AG04450 (cell line): ENCODE measurements at regions not wholly inside any gene's neighbourhood (a gene's known extent, or its start where the extent isn't known, plus 50 kb on each side); places are given as distances from the start of the nearest gene placed in this dataset.

Source experiments
- CTCF ChIA-PET: fragments of 300-600, 350-600 bp; formaldehyde crosslinking; extraction: SDS; loops from one replicate; lab custom pipeline; 2022; ENCODE audit warnings: antibody characterized with exemption, inconsistent platforms; lab: Charles Lee
- POLR2A ChIA-PET: fragments of 350-600 bp; formaldehyde crosslinking; extraction: SDS; loops from one replicate; lab custom pipeline; 2021; ENCODE audit warnings: antibody characterized with exemption, inconsistent platforms; lab: Yijun Ruan, JAX
- DNase-seq: peaks from one replicate; pipeline ENCODE4 v3.0.0-alpha.2; 2011; ENCODE audit warnings: low read depth, low spot score
- H3K27ac ChIP-seq: one replicate; pipeline ENCODE4 v1.5.1; 2012; ENCODE audit warnings: low read depth, low read length, control low read depth
- H3K27me3 ChIP-seq: one replicate; pipeline ENCODE4 v1.6.0; 2012; ENCODE audit warnings: low read length; ENCODE audit not compliant: control insufficient read depth, insufficient read depth
- H3K4me3 ChIP-seq: 2 replicates; pipeline ENCODE4 v1.5.1; 2011; ENCODE audit warnings: mild to moderate bottlenecking, low read depth, low read length, control low read depth
- H3K9me3 ChIP-seq: 2 replicates; pipeline ENCODE4 v1.5.1; 2012; ENCODE audit warnings: low read length; ENCODE audit not compliant: control insufficient read depth, insufficient read depth
- TF ChIP-seq, protein P1 (sequence below): IDR thresholded peaks from 2 replicates; pipeline ENCODE4 v1.5.1; 2011; ENCODE audit warnings: low read depth, low read length, control low read depth, inconsistent platforms

DNA sequence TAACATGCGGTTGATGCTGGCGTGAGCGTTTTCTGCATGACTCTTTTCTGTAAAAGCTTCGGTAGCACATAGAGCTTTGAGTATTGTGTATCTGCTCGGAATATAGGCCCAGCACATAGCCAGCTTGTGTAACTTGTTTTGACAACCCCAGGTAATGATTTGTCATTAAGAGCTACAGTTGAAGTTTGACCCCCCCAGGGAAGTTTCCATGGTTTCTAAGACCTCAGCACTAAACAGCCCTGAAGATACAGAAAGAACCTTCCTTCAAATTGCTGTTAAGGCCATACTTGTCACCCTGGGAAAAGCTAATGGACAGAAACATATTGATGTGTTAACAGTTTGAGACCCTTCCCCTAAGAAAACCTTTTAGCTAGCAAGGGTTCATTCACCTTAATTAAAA, 380.7 kb downstream of the PRDM2 start:
- no peak for DNase-seq
- TF ChIP-seq, protein P1, sequence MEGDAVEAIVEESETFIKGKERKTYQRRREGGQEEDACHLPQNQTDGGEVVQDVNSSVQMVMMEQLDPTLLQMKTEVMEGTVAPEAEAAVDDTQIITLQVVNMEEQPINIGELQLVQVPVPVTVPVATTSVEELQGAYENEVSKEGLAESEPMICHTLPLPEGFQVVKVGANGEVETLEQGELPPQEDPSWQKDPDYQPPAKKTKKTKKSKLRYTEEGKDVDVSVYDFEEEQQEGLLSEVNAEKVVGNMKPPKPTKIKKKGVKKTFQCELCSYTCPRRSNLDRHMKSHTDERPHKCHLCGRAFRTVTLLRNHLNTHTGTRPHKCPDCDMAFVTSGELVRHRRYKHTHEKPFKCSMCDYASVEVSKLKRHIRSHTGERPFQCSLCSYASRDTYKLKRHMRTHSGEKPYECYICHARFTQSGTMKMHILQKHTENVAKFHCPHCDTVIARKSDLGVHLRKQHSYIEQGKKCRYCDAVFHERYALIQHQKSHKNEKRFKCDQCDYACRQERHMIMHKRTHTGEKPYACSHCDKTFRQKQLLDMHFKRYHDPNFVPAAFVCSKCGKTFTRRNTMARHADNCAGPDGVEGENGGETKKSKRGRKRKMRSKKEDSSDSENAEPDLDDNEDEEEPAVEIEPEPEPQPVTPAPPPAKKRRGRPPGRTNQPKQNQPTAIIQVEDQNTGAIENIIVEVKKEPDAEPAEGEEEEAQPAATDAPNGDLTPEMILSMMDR: no peak
- ChIA-PET POLR2A (no interaction called here), CTCF (no interaction called here)
- Histone ChIP-seq H3K27ac (no peak overlapping the region), H3K27me3 (no peaks in the 10 kb centered on the region), H3K9me3 (peaks cover 23% of the 10 kb centered on the region), H3K4me3 (no peak overlapping the region)

DNA sequence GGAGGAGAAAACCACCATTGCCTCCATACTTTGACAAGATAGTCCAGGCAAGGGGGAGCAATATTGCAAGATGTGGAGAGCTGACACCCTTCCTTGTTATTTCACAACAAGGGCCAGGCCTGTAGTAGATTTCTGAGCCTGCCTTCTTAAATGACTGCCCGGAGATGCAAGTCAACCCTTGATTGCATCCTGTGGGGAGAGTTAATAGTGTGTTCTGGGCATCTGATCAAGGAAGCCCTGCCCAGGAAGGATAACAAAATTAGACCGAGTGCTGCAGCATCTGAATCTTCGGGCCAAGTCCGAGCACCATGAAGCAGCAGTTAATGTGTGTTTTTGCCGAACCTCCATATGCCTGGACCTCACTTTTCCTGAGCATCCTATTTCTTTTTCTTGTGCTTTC, 382.3 kb downstream of the PRDM2 start:
- H3K4me3 ChIP-seq: no peak overlapping the region
- ChIA-PET CTCF (no interaction called here), POLR2A (no interaction called here)
- H3K9me3 ChIP-seq: peaks cover 8% of the 10 kb centered on the region
- H3K27me3 ChIP-seq: no peaks in the 10 kb centered on the region
- no peak for DNase-seq
- H3K27ac ChIP-seq: no peak overlapping the region
- TF ChIP-seq, protein P1: no peak

DNA sequence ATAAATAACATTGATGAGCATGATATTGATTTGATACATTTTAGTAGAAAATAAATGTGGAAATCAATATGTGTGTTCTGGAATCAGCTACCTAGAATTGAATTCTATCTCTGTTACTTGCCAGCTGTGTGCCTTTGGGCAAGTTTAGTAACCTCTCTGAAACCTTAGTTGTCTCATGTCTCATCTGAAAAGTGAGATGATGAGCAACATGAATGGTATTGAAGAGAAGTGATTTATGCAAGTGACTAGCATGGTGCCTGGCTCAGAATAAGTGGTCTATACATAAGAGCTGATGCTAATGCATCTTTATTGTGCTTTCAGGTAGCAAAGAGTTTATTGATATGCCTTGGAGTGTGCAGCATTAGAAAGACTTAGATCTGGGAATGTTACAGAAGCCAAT, 383.3 kb downstream of the PRDM2 start:
- ChIA-PET CTCF (no interaction called here), POLR2A (no interaction called here)
- no peaks in the 10 kb centered on the region for H3K27me3 ChIP-seq
- no peak overlapping the region for H3K27ac ChIP-seq
- H3K9me3 ChIP-seq: peaks cover 8% of the 10 kb centered on the region
- TF ChIP-seq, protein P1: no peak
- H3K4me3 ChIP-seq: no peak overlapping the region
- no peak for DNase-seq

DNA sequence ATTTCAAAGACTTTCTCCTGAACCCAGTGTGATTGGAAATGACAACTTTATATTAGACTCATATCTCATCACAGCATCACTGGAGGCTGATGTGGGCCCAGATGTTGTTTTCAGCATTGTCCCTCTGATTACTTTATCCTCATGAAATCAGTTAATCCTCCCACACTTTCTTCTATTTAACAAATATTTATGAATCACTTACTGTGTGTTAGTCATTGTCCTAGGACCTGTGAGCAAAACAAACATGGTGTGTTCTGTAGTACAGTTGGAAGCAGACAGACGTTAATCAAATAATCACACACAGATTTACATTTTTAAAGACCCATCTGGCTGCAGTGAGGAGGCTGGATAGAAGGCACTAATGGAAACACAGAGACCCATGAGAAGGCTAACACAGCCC, 383.7 kb downstream of the PRDM2 start:
- no peaks in the 10 kb centered on the region for H3K27me3 ChIP-seq
- H3K27ac ChIP-seq: no peak overlapping the region
- TF ChIP-seq, protein P1: no peak
- no peak overlapping the region for H3K4me3 ChIP-seq
- peaks cover 4% of the 10 kb centered on the region for H3K9me3 ChIP-seq
- POLR2A ChIA-PET: no interaction called here
- DNase-seq: no peak
- CTCF ChIA-PET: no interaction called here

DNA sequence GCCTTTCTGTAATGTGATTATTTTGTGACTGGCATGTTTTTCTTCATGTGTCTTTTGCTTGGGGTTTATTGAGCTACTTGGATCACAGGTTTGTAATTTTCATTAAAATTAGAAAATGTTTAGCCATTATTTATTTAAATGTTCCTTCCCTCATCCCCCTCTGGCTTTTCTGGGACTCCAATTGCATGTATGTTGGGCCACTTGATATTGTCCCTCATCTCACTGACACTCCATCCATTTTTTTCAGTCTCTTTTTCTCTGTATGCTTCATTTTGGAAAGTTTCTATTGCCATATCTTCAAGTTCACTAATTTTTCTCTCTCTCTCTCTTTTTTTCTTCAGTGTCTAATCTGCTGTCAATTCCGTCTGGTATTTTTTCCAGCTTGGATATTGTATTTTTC, 390.1 kb downstream of the PRDM2 start:
- TF ChIP-seq, protein P1: no peak
- Histone ChIP-seq H3K9me3 (peaks cover 9% of the 10 kb centered on the region), H3K27me3 (no peaks in the 10 kb centered on the region), H3K27ac (no peak overlapping the region), H3K4me3 (no peak overlapping the region)
- ChIA-PET POLR2A (no interaction called here), CTCF (no interaction called here)
- no peak for DNase-seq
